Activated T-helper 17 cell treated with anti-CD3 and anti-CD28 coated beads, Interleukin-2, amount 50 U/mL, for 72 hours (primary cell): ENCODE measurements at regions not wholly inside any gene's neighbourhood (a gene's known extent, or its start where the extent isn't known, plus 50 kb on each side); places are given as distances from the start of the nearest gene placed in this dataset.

Experiments used
- ATAC-seq: fragments of 150-1000 bp; cut with Tn5 transposase; replicated peaks from 2 replicates; pipeline ENCODE4 v1.10.0; 2021; ENCODE audit warnings: mild to moderate bottlenecking, moderate library complexity
- H3K27ac Mint-ChIP-seq: one replicate; pipeline ENCODE4 v1.8.0; 2022; ENCODE audit warnings: mixed read lengths
- H3K27me3 Mint-ChIP-seq: one replicate; pipeline ENCODE4 v1.8.0; 2022; ENCODE audit warnings: mixed read lengths
- H3K36me3 Mint-ChIP-seq: one replicate; pipeline ENCODE4 v1.8.0; 2022; ENCODE audit warnings: low read depth, mild to moderate bottlenecking, mixed read lengths
- H3K4me1 Mint-ChIP-seq: one replicate; pipeline ENCODE4 v1.8.0; 2022; ENCODE audit warnings: mixed read lengths
- H3K4me3 Mint-ChIP-seq: one replicate; pipeline ENCODE4 v1.8.0; 2022; ENCODE audit warnings: mild to moderate bottlenecking, mixed read lengths
- H3K9me3 Mint-ChIP-seq: one replicate; pipeline ENCODE4 v1.8.0; 2022; ENCODE audit warnings: mixed read lengths

GRCh38 chr1:8078176-8078671, 52.1 kb upstream of the ERRFI1 start:
- peak; percentile 95 for ATAC-seq
- Mint-ChIP-seq H3K27ac (peak overlapping the region; percentile 56), H3K27me3 (peaks cover 8% of the 10 kb centered on the region), H3K4me3 (peak overlapping the region; percentile 12), H3K9me3 (no peaks in the 10 kb centered on the region), H3K4me1 (peaks cover 6% of the 10 kb centered on the region), H3K36me3 (no peaks in the 10 kb centered on the region)

- Mint-ChIP-seq H3K27ac (no peak overlapping the region), H3K36me3 (no peaks in the 10 kb centered on the region), H3K4me1 (peaks cover 6% of the 10 kb centered on the region), H3K9me3 (no peaks in the 10 kb centered on the region), H3K27me3 (peaks cover 8% of the 10 kb centered on the region), H3K4me3 (no peak overlapping the region)
- ATAC-seq = no peak
Observed at GRCh38 chr1:8077602-8078001, 51.5 kb upstream of the ERRFI1 start.

GRCh38 chr1:8077120-8077573, 51.0 kb upstream of the ERRFI1 start:
- Mint-ChIP-seq H3K4me1 (peaks cover 6% of the 10 kb centered on the region), H3K4me3 (no peak overlapping the region), H3K36me3 (no peaks in the 10 kb centered on the region), H3K9me3 (no peaks in the 10 kb centered on the region), H3K27ac (no peak overlapping the region), H3K27me3 (peaks cover 8% of the 10 kb centered on the region)
- ATAC-seq = no peak

- no peak overlapping the region for H3K4me3 Mint-ChIP-seq
- H3K27me3 Mint-ChIP-seq = peaks cover 8% of the 10 kb centered on the region
- peaks cover 6% of the 10 kb centered on the region for H3K4me1 Mint-ChIP-seq
- no peaks in the 10 kb centered on the region for H3K9me3 Mint-ChIP-seq
- no peak for ATAC-seq
- H3K36me3 Mint-ChIP-seq = no peaks in the 10 kb centered on the region
- no peak overlapping the region for H3K27ac Mint-ChIP-seq
Observed at GRCh38 chr1:8076176-8076575, 50.1 kb upstream of the ERRFI1 start.
